ENCODE measurements at regions not wholly inside any gene's neighbourhood (a gene's known extent, or its start where the extent isn't known, plus 50 kb on each side); places are given as distances from the start of the nearest gene placed in this dataset.

- no peak for DNase-seq (ENCODE audit: extremely low spot score)
- no peak for TF ChIP-seq TARDBP (IDR thresholded peaks at IDR 0.05)
- POLR2A ChIA-PET = no interaction called here
- CTCF ChIA-PET = no interaction called here
Observed at GRCh38 chr2:187102381-187102780, 253.4 kb upstream of the ZSWIM2 start.

GRCh38 chr2:187098154-187098553, 249.2 kb upstream of the ZSWIM2 start:
- CTCF ChIA-PET = no interaction called here
- TF ChIP-seq NFRKB (IDR thresholded peaks at IDR 0.05) (no peak), L3MBTL2 (conservative IDR thresholded peaks at IDR 0.05) (no peak), FOXM1 (IDR thresholded peaks at IDR 0.05; ENCODE audit: borderline replicate concordance) (no peak), FOXA1 (IDR thresholded peaks at IDR 0.05) (no peak), SP1 (IDR thresholded peaks at IDR 0.05) (no peak), PKNOX1 (IDR thresholded peaks at IDR 0.05) (no peak)
- DNase-seq (ENCODE audit: extremely low spot score) = no peak
- POLR2A ChIA-PET = no interaction called here

- no peak for DNase-seq (ENCODE audit: extremely low spot score)
- TF ChIP-seq PKNOX1 (IDR thresholded peaks at IDR 0.05) = peak; percentile 86
- no peak for TF ChIP-seq SUZ12 (IDR thresholded peaks at IDR 0.05)
- no peak for TF ChIP-seq LEF1 (IDR thresholded peaks at IDR 0.05; ENCODE audit: borderline replicate concordance)
- no peak for TF ChIP-seq TARDBP (IDR thresholded peaks at IDR 0.05)
- ChIA-PET CTCF (no interaction called here), POLR2A (no interaction called here)
Observed at GRCh38 chr2:187093771-187094412, 244.9 kb upstream of the ZSWIM2 start.

GRCh38 chr2:187091664-187092063, 242.7 kb upstream of the ZSWIM2 start:
- CTCF ChIA-PET = no interaction called here
- TF ChIP-seq LEF1 (IDR thresholded peaks at IDR 0.05; ENCODE audit: borderline replicate concordance) (no peak), TARDBP (IDR thresholded peaks at IDR 0.05) (no peak), FOXA1 (IDR thresholded peaks at IDR 0.05) (no peak)
- no peak for DNase-seq (ENCODE audit: extremely low spot score)
- POLR2A ChIA-PET = no interaction called here

- DNase-seq (ENCODE audit: extremely low spot score) = no peak
- POLR2A ChIA-PET = no interaction called here
- TF ChIP-seq SP1 (IDR thresholded peaks at IDR 0.05) (no peak), FOXK2 (IDR thresholded peaks at IDR 0.05) (no peak), ELF4 (IDR thresholded peaks at IDR 0.05) (no peak), SUZ12 (IDR thresholded peaks at IDR 0.05) (no peak)
- CTCF ChIA-PET = no interaction called here
Observed at GRCh38 chr2:187084524-187084923, 235.6 kb upstream of the ZSWIM2 start.

- no peak for DNase-seq (ENCODE audit: extremely low spot score)
- ChIA-PET CTCF (no interaction called here), POLR2A (no interaction called here)
- TF ChIP-seq HDGF (IDR thresholded peaks at IDR 0.05; ENCODE audit: borderline replicate concordance) (no peak), FOXM1 (IDR thresholded peaks at IDR 0.05; ENCODE audit: borderline replicate concordance) (no peak), L3MBTL2 (conservative IDR thresholded peaks at IDR 0.05) (no peak), FOXK2 (IDR thresholded peaks at IDR 0.05) (no peak), PKNOX1 (IDR thresholded peaks at IDR 0.05) (no peak), FOXA1 (IDR thresholded peaks at IDR 0.05) (no peak), NFRKB (IDR thresholded peaks at IDR 0.05) (no peak), ARNT (IDR thresholded peaks at IDR 0.05) (no peak), CTBP1 (IDR thresholded peaks at IDR 0.05; ENCODE audit: borderline replicate concordance) (no peak)
Observed at GRCh38 chr2:187081461-187081860, 232.5 kb upstream of the ZSWIM2 start.

- ChIA-PET CTCF (no interaction called here), POLR2A (no interaction called here)
- TF ChIP-seq SP1 (IDR thresholded peaks at IDR 0.05) (no peak), NFRKB (IDR thresholded peaks at IDR 0.05) (no peak), CTBP1 (IDR thresholded peaks at IDR 0.05; ENCODE audit: borderline replicate concordance) (no peak), LEF1 (IDR thresholded peaks at IDR 0.05; ENCODE audit: borderline replicate concordance) (no peak), BHLHE40 (IDR thresholded peaks at IDR 0.05; ENCODE audit: borderline replicate concordance) (no peak), SUZ12 (IDR thresholded peaks at IDR 0.05) (no peak), ARNT (IDR thresholded peaks at IDR 0.05) (no peak), FOXA1 (IDR thresholded peaks at IDR 0.05) (no peak), ELF4 (IDR thresholded peaks at IDR 0.05) (no peak), PKNOX1 (IDR thresholded peaks at IDR 0.05) (no peak), HDGF (IDR thresholded peaks at IDR 0.05; ENCODE audit: borderline replicate concordance) (no peak)
- no peak for DNase-seq (ENCODE audit: extremely low spot score)
Observed at GRCh38 chr2:187079901-187080300, 230.9 kb upstream of the ZSWIM2 start.
